Neural cell (in vitro differentiated cells): ENCODE measurements at regions not wholly inside any gene's neighbourhood (a gene's known extent, or its start where the extent isn't known, plus 50 kb on each side); places are given as distances from the start of the nearest gene placed in this dataset.
A peak's percentile ranks its signal among the peaks of the same experiment; 100 is the strongest.

Source experiments
- H2AFZ ChIP-seq: fragments of 200-600, 300-800 bp; sonication (generic), shearing (Covaris generic); 2 replicates; pipeline ENCODE4 v1.6.0; 2014; ENCODE audit warnings: low read depth, mild to moderate bottlenecking, antibody characterized with exemption, low read length, moderate library complexity
- H3F3A ChIP-seq: fragments of 200-600 bp; shearing (Covaris generic); 2 replicates; pipeline ENCODE4 v1.6.1; 2016; ENCODE audit warnings: mild to moderate bottlenecking, moderate library complexity, mixed read lengths, antibody characterized with exemption, low read length; ENCODE audit not compliant: insufficient read depth, poor library complexity, severe bottlenecking
- H3K27ac ChIP-seq: fragments of 200-600, 300-800 bp; sonication (generic), shearing (Covaris generic); 2 replicates; pipeline ENCODE4 v1.5.1; 2014; ENCODE audit warnings: mild to moderate bottlenecking, low read length, moderate library complexity
- H3K27me3 ChIP-seq: fragments of 300-800, 200-600 bp; sonication (generic), shearing (Covaris generic); 2 replicates; pipeline ENCODE4 v1.6.0; 2014; ENCODE audit warnings: mild to moderate bottlenecking, low read depth, low read length, moderate library complexity; ENCODE audit not compliant: insufficient read depth
- H3K36me3 ChIP-seq: fragments of 300-800, 200-600 bp; sonication (generic), shearing (Covaris generic); 2 replicates; pipeline ENCODE4 v1.5.1; 2014; ENCODE audit warnings: mild to moderate bottlenecking, antibody characterized with exemption, low read length, moderate library complexity; ENCODE audit not compliant: insufficient read depth
- H3K4me2 ChIP-seq: fragments of 300-800, 200-600 bp; sonication (generic), shearing (Covaris generic); 2 replicates; pipeline ENCODE4 v1.6.0; 2014; ENCODE audit warnings: mild to moderate bottlenecking, low read length
- H3K4me3 ChIP-seq: fragments of 300-800, 200-600 bp; sonication (generic), shearing (Covaris generic); 2 replicates; pipeline ENCODE4 v1.5.1; 2014; ENCODE audit warnings: mild to moderate bottlenecking, low read length, moderate library complexity
- H3K79me2 ChIP-seq: fragments of 200-600 bp; shearing (Covaris generic); replicated peaks from 2 replicates; pipeline ENCODE4 v1.6.0; 2014; ENCODE audit warnings: mild to moderate bottlenecking, low read length, moderate library complexity; ENCODE audit not compliant: insufficient read depth
- H3K9ac ChIP-seq: fragments of 300-800, 200-600 bp; sonication (generic), shearing (Covaris generic); 2 replicates; pipeline ENCODE4 v1.6.1; 2016; ENCODE audit warnings: mild to moderate bottlenecking, low read length, mixed read lengths
- H3K9me2 ChIP-seq: fragments of 200-600 bp; shearing (Covaris generic); 2 replicates; pipeline ENCODE4 v1.6.1; 2016; ENCODE audit warnings: mild to moderate bottlenecking, low read length, mixed read lengths; ENCODE audit not compliant: insufficient read depth
- H3K9me3 ChIP-seq: fragments of 200-600, 300-800 bp; sonication (generic), shearing (Covaris generic); 2 replicates; pipeline ENCODE4 v1.6.1; 2016; ENCODE audit warnings: mild to moderate bottlenecking, mixed run types, low read length, moderate library complexity, mixed read lengths
- H4K20me1 ChIP-seq: fragments of 200-600 bp; shearing (Covaris generic); 2 replicates; pipeline ENCODE4 v1.6.1; 2016; ENCODE audit warnings: mild to moderate bottlenecking, mixed run types; ENCODE audit not compliant: insufficient read depth
- CTCF ChIP-seq: fragments of 450-650 bp; IDR thresholded peaks from 2 replicates; pipeline ENCODE4 v1.5.1; 2014; ENCODE audit warnings: antibody characterized with exemption, mild to moderate bottlenecking, moderate library complexity; ENCODE audit not compliant: poor library complexity, severe bottlenecking
- EP300 ChIP-seq: fragments of 450-650 bp; conservative IDR thresholded peaks from 2 replicates; pipeline ENCODE4 v1.6.1; 2014; ENCODE audit warnings: antibody characterized with exemption, mild to moderate bottlenecking, moderate library complexity; ENCODE audit not compliant: poor library complexity, severe bottlenecking
- EZH2 ChIP-seq: fragments of 200-600, 300-800 bp; shearing (Covaris generic), sonication (generic); IDR thresholded peaks from 2 replicates; pipeline ENCODE4 v1.6.1; 2014; ENCODE audit warnings: antibody characterized with exemption, low read length, borderline replicate concordance, mild to moderate bottlenecking; ENCODE audit not compliant: insufficient read depth, poor library complexity, severe bottlenecking
- MXI1 ChIP-seq: fragments of 450-650 bp; conservative IDR thresholded peaks from 2 replicates; pipeline ENCODE4 v1.6.1; 2014; ENCODE audit warnings: antibody characterized with exemption, mild to moderate bottlenecking; ENCODE audit not compliant: poor library complexity, severe bottlenecking
- RAD21 ChIP-seq: fragments of 450-650 bp; conservative IDR thresholded peaks from 2 replicates; pipeline ENCODE4 v1.6.1; 2014; ENCODE audit warnings: antibody characterized with exemption, mild to moderate bottlenecking, moderate library complexity
- REST ChIP-seq: IDR thresholded peaks from 2 replicates; pipeline ENCODE4 v1.6.1; 2012; ENCODE audit warnings: borderline replicate concordance
- SMC3 ChIP-seq: fragments of 450-650 bp; conservative IDR thresholded peaks from 2 replicates; pipeline ENCODE4 v1.6.1; 2014; ENCODE audit warnings: antibody characterized with exemption, mild to moderate bottlenecking, moderate library complexity; ENCODE audit not compliant: poor library complexity
- TAF1 ChIP-seq: IDR thresholded peaks from 2 replicates; pipeline ENCODE4 v1.6.1; 2012; ENCODE audit warnings: low read depth

DNA sequence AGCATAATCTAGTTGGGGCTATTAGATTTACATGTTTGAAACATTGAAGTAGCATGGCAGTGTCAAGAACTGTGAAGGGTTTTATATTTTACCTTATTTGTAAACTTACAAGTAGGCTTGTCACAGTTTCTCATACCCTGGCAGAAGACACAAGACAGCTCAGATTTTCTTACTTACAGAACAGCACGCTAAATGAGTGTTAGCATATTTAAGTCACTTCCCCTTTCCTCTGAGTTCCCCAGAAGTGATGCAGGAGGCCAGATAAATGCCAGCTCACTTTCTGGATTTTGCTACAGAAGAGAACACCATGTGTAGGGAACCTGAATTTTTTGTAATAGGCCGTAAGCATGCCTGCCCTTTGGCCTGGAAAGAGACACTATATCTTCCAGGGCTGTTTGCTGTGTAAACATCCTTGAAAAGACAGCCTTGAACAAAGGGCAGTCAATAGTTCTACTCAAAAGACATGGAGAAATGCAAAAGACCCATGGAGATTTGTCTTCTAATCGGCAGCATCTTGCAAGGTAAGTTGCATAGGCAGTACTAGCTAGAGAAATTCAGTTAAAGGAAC is 279.1 kb downstream of the PHF14 start:
- Histone ChIP-seq H3K9me2 (no peaks in the 10 kb centered on the region), H3K9me3 (no peaks in the 10 kb centered on the region), H3K4me3 (no peak overlapping the region), H3K27ac (no peak overlapping the region), H3K27me3 (no peaks in the 10 kb centered on the region), H3K4me2 (no peak overlapping the region), H3K36me3 (no peaks in the 10 kb centered on the region), H4K20me1 (no peaks in the 10 kb centered on the region), H3K79me2 (no peaks in the 10 kb centered on the region), H3F3A (no peaks in the 10 kb centered on the region), H2AFZ (no peak overlapping the region), H3K9ac (no peak overlapping the region)
- no peak for TF ChIP-seq REST
- TF ChIP-seq EZH2, result no peak
- no peak for TF ChIP-seq SMC3
- peak; percentile 21 for TF ChIP-seq EP300

DNA sequence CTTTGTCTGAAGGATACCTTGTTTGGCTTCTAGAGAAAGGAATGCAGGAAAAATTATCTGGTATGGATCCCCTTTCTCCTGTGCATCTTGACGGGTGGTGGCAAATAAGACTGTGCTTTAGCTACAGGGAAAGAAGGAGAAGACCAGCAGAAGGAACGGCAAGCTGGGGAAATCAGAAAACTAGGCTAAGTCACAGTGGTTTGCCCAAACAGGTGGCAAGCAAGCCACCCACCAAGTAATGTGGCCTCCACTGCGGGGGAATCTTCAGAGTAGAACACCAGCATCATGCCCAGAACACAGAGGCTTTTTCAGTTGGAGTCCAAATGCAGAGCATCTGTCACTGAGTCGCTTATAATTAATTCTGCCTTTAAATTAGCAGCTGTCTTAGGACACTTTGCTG is 282.8 kb downstream of the PHF14 start:
- Histone ChIP-seq H3K36me3 (no peaks in the 10 kb centered on the region), H3F3A (no peaks in the 10 kb centered on the region), H3K27me3 (no peaks in the 10 kb centered on the region), H3K4me3 (no peak overlapping the region), H4K20me1 (no peaks in the 10 kb centered on the region), H3K4me2 (no peak overlapping the region), H3K79me2 (no peaks in the 10 kb centered on the region), H2AFZ (no peak overlapping the region), H3K9me3 (no peaks in the 10 kb centered on the region), H3K27ac (no peak overlapping the region), H3K9ac (no peak overlapping the region), H3K9me2 (no peaks in the 10 kb centered on the region)
- no peak for TF ChIP-seq CTCF
- no peak for TF ChIP-seq RAD21
- no peak for TF ChIP-seq MXI1
- no peak for TF ChIP-seq REST
- TF ChIP-seq EZH2, result no peak
- TF ChIP-seq TAF1, result no peak
